HepG2 (cell line): ENCODE measurements at regions not wholly inside any gene's neighbourhood (a gene's known extent, or its start where the extent isn't known, plus 50 kb on each side); places are given as distances from the start of the nearest gene placed in this dataset.

ENCODE experiments used
- TF ChIP-seq, protein P1 (sequence below), 2 experiments: fragments of 450-650 bp in 1 of 2; sonication (generic) in 1 of 2; formaldehyde crosslinking in 1 of 2; IDR thresholded peaks; 2 replicates each; pipeline versions ENCODE4 v1.6.1 to v1.8.0; 2016 to 2022; ENCODE audit warnings: antibody characterized with exemption in 1 of 2, mild to moderate bottlenecking in 1 of 2, missing genetic modification reagents in 1 of 2
- TF ChIP-seq, protein P2 (sequence below): sonication (generic); formaldehyde crosslinking; IDR thresholded peaks from 2 replicates; pipeline ENCODE4 v1.8.0; 2022; ENCODE audit warnings: mild to moderate bottlenecking, missing genetic modification reagents, moderate library complexity

DNA sequence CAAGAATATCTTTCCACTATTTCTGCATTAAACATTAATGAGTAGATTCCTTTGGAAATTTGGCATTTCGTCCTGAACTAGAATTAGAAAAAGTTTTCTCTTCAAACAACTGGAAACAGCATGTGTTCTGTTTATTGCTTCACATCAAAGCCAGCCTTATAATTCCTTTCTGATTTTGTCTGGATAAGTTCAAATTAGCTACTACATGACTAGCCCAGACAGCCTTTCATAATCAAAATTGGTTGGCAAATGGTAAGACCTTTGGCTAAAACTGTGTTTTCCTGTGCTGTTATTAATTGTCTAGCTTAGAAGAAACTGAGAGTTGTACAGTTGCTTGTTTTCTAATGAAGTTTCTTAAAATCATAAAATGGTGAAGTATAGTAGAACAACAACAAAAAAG lies 52.7 kb upstream of the P3H2 start (continued):
- TF ChIP-seq, protein P1, sequence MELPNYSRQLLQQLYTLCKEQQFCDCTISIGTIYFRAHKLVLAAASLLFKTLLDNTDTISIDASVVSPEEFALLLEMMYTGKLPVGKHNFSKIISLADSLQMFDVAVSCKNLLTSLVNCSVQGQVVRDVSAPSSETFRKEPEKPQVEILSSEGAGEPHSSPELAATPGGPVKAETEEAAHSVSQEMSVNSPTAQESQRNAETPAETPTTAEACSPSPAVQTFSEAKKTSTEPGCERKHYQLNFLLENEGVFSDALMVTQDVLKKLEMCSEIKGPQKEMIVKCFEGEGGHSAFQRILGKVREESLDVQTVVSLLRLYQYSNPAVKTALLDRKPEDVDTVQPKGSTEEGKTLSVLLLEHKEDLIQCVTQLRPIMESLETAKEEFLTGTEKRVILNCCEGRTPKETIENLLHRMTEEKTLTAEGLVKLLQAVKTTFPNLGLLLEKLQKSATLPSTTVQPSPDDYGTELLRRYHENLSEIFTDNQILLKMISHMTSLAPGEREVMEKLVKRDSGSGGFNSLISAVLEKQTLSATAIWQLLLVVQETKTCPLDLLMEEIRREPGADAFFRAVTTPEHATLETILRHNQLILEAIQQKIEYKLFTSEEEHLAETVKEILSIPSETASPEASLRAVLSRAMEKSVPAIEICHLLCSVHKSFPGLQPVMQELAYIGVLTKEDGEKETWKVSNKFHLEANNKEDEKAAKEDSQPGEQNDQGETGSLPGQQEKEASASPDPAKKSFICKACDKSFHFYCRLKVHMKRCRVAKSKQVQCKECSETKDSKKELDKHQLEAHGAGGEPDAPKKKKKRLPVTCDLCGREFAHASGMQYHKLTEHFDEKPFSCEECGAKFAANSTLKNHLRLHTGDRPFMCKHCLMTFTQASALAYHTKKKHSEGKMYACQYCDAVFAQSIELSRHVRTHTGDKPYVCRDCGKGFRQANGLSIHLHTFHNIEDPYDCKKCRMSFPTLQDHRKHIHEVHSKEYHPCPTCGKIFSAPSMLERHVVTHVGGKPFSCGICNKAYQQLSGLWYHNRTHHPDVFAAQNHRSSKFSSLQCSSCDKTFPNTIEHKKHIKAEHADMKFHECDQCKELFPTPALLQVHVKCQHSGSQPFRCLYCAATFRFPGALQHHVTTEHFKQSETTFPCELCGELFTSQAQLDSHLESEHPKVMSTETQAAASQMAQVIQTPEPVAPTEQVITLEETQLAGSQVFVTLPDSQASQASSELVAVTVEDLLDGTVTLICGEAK (IDR thresholded peaks at IDR 0.05) = no peak
- TF ChIP-seq, protein P1 (CRISPR knock-in tag; IDR thresholded peaks at IDR 0.05) = no peak
- TF ChIP-seq, protein P2, sequence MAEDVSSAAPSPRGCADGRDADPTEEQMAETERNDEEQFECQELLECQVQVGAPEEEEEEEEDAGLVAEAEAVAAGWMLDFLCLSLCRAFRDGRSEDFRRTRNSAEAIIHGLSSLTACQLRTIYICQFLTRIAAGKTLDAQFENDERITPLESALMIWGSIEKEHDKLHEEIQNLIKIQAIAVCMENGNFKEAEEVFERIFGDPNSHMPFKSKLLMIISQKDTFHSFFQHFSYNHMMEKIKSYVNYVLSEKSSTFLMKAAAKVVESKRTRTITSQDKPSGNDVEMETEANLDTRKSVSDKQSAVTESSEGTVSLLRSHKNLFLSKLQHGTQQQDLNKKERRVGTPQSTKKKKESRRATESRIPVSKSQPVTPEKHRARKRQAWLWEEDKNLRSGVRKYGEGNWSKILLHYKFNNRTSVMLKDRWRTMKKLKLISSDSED = no peak
